ENCODE measurements at regions not wholly inside any gene's neighbourhood (a gene's known extent, or its start where the extent isn't known, plus 50 kb on each side); places are given as distances from the start of the nearest gene placed in this dataset.
"Not testable (repeated sequence)": the region's sequence is repeated elsewhere in the genome, so short reads cannot be mapped to it uniquely, and the experiment has no call there.

- TF ChIP-seq, protein P1, sequence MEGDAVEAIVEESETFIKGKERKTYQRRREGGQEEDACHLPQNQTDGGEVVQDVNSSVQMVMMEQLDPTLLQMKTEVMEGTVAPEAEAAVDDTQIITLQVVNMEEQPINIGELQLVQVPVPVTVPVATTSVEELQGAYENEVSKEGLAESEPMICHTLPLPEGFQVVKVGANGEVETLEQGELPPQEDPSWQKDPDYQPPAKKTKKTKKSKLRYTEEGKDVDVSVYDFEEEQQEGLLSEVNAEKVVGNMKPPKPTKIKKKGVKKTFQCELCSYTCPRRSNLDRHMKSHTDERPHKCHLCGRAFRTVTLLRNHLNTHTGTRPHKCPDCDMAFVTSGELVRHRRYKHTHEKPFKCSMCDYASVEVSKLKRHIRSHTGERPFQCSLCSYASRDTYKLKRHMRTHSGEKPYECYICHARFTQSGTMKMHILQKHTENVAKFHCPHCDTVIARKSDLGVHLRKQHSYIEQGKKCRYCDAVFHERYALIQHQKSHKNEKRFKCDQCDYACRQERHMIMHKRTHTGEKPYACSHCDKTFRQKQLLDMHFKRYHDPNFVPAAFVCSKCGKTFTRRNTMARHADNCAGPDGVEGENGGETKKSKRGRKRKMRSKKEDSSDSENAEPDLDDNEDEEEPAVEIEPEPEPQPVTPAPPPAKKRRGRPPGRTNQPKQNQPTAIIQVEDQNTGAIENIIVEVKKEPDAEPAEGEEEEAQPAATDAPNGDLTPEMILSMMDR (IDR thresholded peaks at IDR 0.05; ENCODE audit: unreplicated experiment in 3 of 3) = no peak
- no peaks in the 10 kb centered on the region for H3K36me3 Mint-ChIP-seq (ENCODE audit: low read depth)
- no peaks in the 10 kb centered on the region for H3K4me1 Mint-ChIP-seq
- H3K4me3 Mint-ChIP-seq = no peak overlapping the region
- no peaks in the 10 kb centered on the region for H3K9me3 Mint-ChIP-seq
- no peak overlapping the region for H3K27ac Mint-ChIP-seq
- no peaks in the 10 kb centered on the region for H3K27me3 Mint-ChIP-seq (ENCODE audit: low read depth)
Measured at GRCh38 chr3:74978684-74979083, 364.2 kb upstream of the CNTN3 start.

DNA sequence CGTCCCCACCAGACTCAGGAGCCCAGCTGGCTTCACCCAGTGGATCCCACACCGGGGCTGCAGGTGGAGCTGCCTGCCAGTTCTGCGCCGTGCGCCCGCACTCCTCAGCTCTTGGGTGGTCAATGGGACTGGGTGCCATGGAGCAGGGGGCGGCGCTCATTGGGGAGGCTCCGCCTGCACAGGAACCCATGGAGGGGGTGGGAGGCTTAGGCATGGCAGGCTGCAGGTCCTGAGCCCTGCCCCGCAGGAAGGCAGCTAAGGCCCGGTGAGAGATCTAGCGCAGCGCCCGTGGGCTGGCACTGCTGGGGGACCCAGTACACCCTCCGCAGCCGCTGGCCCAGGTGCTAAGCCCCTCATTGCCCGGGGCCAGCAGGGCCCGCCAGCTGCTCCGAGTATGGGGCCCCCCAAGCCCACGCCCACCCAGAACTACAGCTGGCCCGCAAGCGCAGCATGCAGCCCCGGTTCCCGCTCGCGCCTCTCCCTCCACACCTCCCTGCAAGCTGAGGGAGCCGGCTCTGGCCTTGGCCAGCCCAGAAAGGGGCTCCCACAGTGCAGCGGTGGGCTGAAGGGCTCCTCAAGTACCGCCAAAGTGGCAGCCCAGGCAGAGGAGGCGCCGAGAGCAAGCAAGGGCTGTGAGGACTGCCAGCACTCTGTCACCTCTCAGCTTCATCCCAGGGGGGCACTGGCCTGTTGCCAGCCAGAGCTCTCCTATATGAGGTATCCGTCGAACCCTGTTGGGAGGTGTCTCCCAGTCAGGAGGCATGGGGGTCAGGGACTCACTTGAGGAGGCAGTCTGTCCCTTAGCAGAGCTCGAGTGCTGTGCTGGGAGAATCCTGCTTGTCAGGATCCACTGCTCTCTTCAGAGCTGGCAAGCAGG lies 370.8 kb upstream of the CNTN3 start:
- not testable (repeated sequence) for H3K9me3 Mint-ChIP-seq; H3K4me1 Mint-ChIP-seq; H3K4me3 Mint-ChIP-seq; H3K27ac Mint-ChIP-seq; H3K36me3 Mint-ChIP-seq (ENCODE audit: low read depth); H3K27me3 Mint-ChIP-seq (ENCODE audit: low read depth)

DNA sequence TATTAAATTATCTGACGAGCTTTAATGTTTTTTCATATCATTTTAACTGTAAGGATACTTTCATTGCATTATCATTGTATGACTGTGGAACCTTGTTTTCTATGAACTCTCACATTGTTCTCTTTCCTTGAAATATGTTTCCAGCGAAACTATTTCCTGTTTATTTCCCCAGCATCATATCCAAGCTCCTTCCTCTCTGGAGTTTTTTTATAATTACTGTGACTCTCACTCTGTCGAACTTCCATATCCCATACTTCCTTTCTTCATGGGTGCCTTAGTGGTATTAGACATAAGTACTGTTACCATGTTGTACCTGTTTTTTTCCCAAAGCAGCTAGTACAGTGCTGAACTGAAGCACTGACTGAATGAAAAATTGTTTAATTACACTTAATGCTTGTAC lies 373.6 kb upstream of the CNTN3 start:
- H3K27me3 Mint-ChIP-seq (ENCODE audit: low read depth) = no peaks in the 10 kb centered on the region
- no peaks in the 10 kb centered on the region for H3K36me3 Mint-ChIP-seq (ENCODE audit: low read depth)
- H3K27ac Mint-ChIP-seq = no peak overlapping the region
- TF ChIP-seq, protein P1 (IDR thresholded peaks at IDR 0.05; ENCODE audit: unreplicated experiment in 3 of 3) = no peak
- H3K4me1 Mint-ChIP-seq = no peaks in the 10 kb centered on the region
- no peak overlapping the region for H3K4me3 Mint-ChIP-seq
- peaks cover 4% of the 10 kb centered on the region for H3K9me3 Mint-ChIP-seq

- no peaks in the 10 kb centered on the region for H3K36me3 Mint-ChIP-seq (ENCODE audit: low read depth)
- no peak overlapping the region for H3K27ac Mint-ChIP-seq
- no peak overlapping the region for H3K4me3 Mint-ChIP-seq
- TF ChIP-seq, protein P1 (IDR thresholded peaks at IDR 0.05; ENCODE audit: unreplicated experiment in 3 of 3) = no peak
- H3K9me3 Mint-ChIP-seq = no peaks in the 10 kb centered on the region
- H3K4me1 Mint-ChIP-seq = no peaks in the 10 kb centered on the region
- no peaks in the 10 kb centered on the region for H3K27me3 Mint-ChIP-seq (ENCODE audit: low read depth)
Measured at GRCh38 chr3:74992898-74993297, 378.4 kb upstream of the CNTN3 start.

- Mint-ChIP-seq H3K4me1 (no peaks in the 10 kb centered on the region), H3K4me3 (no peak overlapping the region), H3K9me3 (peaks cover 13% of the 10 kb centered on the region), H3K27me3 (ENCODE audit: low read depth) (no peaks in the 10 kb centered on the region), H3K36me3 (ENCODE audit: low read depth) (no peaks in the 10 kb centered on the region), H3K27ac (no peak overlapping the region)
- TF ChIP-seq, protein P1 (IDR thresholded peaks at IDR 0.05; ENCODE audit: unreplicated experiment in 3 of 3) = peak; percentile 44 to 58 (median 47)
Measured at GRCh38 chr3:75001330-75001729, 386.9 kb upstream of the CNTN3 start.

DNA sequence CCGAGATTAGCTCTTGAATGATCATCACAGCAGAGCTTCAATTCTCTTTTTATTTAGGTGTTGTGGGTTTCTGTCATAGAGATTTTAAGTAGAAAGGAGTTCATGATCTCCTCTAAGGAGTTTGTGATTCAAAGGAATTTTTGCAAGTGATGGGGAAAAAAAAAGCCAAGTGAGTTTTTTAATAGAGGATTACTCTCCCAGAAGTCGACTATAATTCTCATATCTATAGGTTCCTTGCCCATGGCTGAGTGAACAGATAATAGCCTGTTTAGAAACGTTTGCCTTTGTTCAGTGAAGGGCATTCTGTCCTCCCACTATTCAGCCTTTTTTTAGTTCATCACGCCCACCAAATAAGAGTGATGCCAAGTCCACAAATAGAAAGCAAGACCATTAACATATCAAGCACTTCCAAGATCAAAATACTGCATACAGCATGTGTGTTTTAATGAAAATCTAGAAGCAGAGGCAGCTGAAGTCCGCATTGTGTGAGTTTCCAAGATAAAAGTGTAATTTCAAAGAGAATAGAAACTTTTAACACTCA lies 398.4 kb upstream of the CNTN3 start:
- Mint-ChIP-seq H3K9me3 (no peaks in the 10 kb centered on the region), H3K27me3 (ENCODE audit: low read depth) (no peaks in the 10 kb centered on the region), H3K36me3 (ENCODE audit: low read depth) (no peaks in the 10 kb centered on the region), H3K4me3 (no peak overlapping the region), H3K27ac (no peak overlapping the region), H3K4me1 (peaks cover 5% of the 10 kb centered on the region)
- TF ChIP-seq, protein P1 (IDR thresholded peaks at IDR 0.05; ENCODE audit: unreplicated experiment in 3 of 3) = no peak
